HG03066 (cell line): ENCODE measurements at regions not wholly inside any gene's neighbourhood (a gene's known extent, or its start where the extent isn't known, plus 50 kb on each side); places are given as distances from the start of the nearest gene placed in this dataset.

Experiments
- ATAC-seq: cut with Tn5 transposase; IDR thresholded peaks from one replicate; pipeline ENCODE4 v1.9.1; 2021; ENCODE audit warnings: low read depth; ENCODE audit not compliant: unreplicated experiment

DNA sequence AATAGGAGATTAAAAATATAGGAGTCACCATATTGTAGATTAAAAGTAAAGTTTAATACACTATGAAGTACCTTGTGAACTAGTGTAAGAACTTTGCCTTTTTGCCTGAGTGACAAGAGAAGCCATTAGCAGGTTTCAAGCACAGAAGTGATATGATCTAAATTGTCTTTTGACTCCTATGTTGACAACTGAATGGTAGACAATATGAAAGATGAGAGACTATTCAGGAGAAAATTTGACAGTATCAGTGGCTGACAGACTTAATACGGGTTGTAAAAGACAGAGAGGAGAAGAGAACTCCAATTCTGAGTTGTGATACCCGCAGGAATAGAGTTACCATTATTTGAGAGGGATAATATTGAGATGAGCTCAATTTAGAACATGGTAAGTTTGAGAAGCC, 1259.8 kb downstream of the PCDH7 start:
- ATAC-seq, result no peak

DNA sequence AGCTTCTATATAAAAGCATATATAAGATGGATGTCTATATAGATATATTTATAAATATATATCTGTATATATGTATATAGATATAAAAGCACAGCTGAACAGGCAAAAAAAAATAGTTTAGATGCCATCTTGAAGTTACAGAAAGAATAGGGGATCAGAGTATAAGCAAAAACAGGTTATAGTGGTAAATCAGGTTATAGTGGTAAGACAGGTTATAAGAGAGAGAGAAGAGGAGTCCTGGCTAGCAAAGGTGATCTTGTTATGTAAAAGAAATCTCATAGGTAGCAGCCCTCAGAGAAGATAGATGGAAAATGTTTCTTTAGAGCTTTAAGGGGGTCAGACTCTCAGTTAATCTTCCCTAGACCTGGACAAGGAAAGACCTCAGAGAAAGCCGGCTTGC, 1263.1 kb downstream of the PCDH7 start:
- ATAC-seq, result no peak

DNA sequence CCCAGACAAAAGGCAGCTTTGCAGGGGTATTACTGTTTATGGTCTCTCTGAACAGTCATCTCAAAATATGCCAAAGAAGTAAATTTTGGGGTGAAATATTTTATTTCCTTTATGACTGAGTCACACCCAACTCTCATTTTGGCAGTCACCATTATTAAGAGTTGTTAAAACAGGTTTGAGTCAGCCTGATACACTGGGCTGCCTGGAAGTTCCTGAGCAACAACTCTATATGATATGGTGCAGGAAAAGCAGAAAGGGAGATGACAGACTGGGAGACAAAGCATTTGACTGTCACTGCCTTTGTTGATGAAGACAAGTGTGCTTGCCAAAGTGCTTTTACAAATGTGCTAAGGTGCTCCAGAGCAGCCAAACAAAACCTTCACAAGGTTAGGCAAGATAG, 1263.5 kb downstream of the PCDH7 start:
- no peak for ATAC-seq

DNA sequence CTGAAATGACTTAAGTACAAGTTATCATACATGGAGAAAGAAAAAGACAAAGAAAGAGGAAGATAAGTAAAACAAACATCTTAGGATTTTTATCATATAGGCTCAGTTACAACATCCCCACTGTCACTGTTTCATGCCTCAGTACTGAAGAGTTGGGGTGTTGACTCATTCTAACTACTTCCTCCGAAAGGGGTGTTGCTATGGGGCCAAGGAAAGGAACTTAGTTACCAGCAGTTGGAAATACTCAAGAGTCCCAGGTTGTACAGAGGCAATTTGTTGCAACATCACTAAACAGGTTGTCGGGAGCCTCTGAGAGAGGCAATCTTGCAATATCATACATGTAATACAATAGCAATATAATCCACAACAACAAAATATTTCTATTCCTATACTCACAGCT, 1264.7 kb downstream of the PCDH7 start:
- no peak for ATAC-seq

DNA sequence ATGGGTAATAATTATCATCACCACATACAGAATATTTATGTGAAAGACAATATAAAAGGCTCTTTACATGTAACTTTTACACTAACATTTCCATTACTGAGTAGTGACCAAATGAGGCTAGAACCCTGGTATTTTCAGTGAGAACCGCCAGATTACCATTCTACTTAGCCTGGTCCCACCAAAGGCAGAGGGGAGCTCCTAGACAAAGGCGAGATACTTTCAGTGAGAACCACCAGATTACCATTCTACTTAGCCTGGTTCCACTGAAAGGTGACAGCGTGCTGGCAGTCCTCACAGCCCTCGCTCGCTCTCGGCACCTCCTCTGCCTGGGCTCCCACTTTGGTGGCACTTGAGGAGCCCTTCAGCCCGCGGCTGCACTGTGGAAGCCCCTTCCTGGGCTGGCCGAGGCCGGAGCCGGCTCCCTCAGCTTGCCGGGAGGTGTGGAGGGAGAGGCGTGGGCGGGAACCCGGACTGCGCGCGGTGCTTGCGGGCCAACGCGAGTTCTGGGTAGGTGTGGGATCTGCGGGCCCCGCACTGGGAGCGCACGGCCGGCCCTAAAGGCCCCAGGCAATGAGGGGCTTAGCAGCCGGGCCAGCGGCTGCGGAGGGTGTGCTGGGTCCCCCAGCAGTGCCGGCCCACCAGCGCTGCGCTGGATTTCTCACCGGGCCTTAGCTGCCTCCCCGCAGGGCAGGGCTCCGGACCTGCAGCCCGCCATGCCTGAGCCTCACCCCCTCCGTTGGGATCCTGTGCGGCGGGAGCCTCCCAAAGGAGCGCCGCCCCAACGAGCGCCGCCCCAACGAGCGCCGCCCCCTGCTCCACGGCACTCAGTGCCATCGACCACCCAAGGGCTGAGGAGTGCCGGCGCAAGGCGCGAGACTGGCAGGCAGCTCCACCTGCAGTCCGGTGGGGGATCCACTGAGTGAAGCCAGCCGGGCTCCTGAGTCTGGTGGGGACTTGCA, 1276.1 kb downstream of the PCDH7 start:
- ATAC-seq, result no peak

DNA sequence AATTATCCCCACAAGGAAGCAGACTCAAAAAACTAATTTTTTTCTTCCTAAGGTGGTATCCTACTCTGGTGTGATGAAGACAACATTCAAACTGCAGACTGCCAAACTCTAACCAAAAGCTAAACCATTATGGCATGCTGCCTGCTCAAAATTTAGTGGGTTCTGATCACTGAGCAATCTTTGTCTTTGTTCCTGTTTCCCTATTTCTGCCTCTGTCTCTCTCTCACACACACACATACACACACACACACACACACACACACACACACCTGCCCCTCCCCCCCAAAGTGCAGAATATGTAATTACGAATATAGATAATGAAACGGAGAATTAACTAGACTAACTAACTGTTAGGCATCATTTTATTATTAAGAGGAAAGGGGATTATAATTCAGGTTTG, 1278.6 kb downstream of the PCDH7 start:
- ATAC-seq, result no peak

DNA sequence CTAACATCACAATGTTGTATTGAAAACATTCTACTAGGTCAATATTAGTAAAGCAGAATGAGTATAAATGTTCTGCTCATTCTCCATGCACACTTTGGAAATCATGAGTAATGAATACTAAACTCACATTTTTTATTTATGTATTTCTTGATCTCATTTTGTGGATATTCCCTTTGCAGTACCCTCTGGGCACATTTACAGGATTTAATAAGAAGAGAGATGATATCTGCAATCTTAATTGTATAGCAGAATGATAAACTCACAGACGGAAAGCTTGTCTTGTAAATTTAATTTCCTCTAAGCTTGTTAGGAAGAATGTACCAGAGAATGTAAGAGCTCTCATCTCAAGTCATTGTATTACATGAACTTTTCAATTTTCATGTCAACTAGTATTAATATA, 1279.7 kb downstream of the PCDH7 start:
- no peak for ATAC-seq

DNA sequence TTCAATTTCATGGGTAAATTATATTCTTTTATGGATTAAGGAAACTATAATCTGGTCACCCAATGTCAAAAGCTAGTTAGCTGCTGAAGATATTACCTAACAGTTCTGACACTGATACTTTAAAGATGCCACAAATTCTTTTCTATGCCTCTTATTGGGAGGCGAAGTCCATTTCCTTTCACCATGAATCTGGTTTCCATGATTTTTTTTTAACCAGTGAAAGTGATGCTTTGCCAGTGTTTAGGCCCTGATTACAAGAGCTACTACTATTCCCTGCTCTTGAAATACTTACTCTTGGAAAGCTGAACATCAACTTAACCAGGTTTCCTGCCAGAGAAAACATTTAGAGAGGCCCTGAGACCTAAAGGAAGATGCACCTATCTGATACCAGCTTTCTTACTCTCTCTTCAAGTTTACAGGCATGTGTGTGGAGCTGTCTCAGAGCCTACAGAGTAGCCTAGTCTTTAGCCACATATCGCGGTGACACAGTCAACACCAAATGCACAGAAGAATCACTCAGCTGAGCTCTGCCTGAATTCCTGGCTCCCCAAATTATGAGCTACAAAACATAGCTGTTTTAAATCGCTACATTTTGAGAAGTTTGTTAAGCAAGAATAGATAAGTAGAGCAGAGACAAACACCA, 1280.8 kb downstream of the PCDH7 start:
- no peak for ATAC-seq

DNA sequence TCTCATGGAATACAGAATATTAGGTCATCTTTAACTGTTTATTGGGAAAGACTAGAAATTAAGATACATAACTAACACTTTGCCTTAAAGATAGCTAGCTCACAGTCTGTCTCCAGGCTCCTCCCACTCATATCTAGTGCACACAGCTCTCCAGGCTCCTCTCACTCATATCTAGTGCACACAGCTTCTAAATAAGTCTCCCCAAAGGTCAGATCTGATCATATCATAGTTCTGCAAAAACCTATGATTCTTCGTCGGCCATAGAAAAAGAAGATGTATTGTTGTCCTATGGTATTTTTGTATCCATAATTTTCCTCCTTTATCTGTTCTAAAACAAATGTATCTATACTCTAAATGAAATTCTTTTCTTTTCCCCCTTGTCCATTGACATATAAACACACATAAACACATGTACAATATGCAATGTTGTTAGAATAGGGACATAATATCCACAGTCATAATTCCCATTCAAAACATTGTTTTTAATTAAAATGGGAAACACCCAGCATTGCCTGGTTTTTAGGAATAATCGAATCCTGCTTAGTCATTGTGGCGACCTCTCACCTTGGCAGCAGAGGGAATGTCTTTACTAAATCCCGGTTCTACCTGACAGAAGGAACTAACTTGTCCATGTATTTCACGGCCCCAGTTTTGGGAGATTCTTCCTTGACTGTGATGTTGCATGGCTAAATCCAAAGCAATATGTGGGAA, 1282.0 kb downstream of the PCDH7 start:
- no peak for ATAC-seq

DNA sequence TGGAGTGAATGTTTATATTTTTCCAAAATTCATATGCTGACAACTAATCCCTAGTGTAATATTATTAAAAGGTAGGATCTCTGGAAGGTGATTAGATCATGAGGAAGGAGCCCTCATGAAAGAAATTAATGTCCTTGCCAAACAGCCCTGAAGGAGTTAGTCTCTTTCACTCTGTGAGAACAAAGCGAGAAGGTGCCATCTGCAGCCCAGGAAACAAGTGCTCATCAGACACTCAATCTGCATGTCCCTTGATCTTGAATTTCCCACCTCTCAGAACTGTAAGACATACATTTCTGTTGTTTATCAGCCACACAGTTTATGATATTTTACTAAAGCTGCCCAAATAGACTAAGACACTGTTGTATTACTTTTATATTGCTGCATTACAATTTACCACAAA, 1283.4 kb downstream of the PCDH7 start:
- ATAC-seq, result no peak

DNA sequence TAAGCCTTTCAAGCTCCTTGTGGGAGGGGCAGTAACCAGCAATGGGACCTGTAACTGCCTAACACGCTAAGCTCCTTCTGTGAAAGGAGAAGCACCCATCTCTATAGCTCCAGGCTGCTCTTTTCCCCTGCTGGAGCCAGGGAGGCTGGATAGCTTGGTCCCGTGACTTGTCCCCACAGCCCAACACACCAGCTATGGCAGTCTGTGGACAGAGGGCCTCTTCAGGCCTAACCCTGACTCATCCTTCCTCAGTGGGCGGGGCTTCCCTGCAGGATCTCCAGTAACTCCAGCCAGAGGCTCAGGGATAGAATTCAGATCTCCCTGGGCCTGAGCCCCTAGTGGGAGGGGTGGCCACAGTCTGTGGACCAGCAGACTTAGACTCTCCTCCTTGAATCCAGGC, 1290.1 kb downstream of the PCDH7 start:
- no peak for ATAC-seq

DNA sequence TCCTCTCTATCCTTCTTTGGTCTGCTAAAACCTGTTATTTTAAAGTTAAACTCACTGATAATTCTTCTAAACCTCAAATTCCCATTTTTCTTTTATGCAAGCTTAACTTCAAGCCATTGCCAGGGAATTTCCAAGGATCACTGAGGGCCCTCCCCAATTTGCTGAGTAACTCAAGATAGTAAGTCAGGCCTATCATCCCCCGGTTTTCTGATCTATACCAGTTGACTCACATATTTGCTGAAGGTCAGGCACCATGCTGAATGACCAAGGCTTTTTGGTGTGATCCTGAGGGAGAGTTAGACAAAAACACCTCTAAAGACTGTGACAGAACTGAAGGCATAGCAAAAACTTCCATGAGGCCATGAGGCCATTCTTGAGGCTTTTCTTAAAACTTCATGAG, 1301.9 kb downstream of the PCDH7 start:
- no peak for ATAC-seq

DNA sequence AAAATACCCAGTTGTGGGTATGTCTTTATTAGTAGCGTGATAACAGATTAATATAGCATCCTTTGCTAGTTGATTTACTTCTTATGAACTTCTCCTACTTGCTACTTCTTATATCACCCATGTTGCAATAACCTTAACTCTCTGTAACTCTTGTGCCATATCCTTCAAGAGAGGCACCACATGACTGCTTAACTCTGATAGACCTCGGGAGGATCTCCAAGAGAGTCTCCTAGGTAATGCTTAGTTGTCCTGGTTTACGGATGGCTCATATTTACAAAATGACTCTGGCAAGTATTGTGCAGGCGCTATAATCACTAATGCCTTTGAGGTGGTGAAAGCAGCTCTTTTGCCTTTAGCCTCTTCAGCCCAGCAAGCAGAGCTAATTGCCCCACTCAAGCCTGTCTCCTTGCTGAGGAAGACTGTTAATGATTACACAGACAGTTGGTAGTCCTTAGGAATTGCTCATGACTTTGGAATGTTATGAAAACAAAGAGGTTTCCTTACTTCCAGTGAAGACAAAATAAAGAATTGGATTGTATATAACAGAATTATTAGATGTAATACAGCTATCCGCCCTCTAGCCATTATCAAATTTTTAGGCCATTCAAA, 1305.8 kb downstream of the PCDH7 start:
- no peak for ATAC-seq

DNA sequence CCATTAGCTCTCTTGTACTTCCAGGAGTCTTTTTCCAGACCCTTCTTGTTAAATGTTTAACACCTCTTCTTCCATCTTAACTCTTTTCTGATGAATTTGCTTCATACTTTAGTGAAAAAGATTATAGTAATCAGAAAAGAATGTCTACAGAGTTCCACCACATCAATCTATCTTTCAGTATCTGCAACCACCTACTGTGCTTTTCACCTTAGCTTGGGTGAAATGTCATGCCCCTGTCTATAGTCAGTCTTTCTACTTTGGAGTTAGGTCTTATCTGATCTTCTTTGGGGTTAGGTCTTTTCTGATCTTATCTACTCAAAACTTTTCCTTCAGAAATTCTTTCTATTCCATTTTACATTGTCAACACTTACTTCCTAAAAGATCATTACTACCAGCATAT, 1310.2 kb downstream of the PCDH7 start:
- ATAC-seq, result no peak

DNA sequence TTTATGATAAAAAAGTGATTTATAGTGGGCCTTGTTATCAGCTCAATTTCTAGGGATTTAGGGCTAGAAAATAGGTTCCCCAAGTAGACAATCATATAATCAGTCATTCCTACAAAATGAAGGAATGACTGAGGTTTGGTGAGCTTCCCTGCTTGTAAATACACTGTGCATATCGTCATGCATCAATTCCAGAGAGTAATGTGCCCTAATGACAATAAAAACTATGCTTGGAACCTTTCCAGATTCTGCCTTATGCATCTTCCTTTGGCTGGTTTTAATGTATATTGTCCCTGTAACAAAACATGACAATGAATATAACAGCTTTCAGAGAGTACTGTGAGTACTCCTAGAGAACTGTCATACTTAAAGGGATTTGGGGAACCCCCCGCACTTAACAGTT, 1310.9 kb downstream of the PCDH7 start:
- ATAC-seq, result no peak

DNA sequence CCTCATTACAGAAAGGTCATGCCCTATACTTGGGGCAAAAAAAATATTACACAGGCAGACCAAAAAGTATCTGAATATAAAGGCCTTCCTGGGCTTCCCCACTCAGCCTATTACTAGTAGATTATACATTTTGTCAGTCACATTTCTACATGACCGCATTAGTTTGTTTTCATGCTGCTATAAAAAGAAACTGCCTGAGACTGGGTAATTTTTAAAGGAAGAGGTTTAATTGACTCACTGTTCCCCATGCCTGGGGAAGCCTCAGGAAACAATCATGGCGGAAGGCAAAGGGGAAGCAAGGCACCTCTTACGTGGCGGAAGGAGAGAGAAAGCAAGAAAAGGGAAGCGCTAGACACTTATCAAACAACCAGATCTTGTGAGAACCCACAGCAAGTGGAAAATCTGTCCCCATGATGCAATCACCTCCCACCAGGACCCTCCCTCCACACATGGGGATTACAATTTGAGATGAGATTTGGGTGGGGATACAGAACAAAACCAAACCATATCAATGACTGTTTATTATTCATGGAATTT, 1312.0 kb downstream of the PCDH7 start:
- ATAC-seq, result no peak

DNA sequence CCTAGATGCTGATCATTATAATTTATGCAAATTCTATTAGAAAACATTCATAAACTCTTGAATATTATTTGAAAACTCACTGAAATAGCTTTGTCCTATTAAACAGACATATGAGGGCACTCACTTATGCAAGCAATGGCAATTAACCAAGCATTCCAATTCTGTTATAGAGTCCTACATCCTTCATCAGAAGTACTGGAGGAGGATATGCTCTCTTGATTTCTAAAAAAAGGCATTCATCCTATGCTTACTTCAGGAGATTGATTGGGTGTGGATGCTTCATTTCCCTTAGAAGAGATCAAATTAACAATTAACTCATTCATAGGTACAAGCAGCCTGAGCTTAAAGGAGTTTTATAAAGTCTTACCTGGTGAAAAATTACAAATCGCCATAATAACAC, 1317.2 kb downstream of the PCDH7 start:
- ATAC-seq, result no peak

DNA sequence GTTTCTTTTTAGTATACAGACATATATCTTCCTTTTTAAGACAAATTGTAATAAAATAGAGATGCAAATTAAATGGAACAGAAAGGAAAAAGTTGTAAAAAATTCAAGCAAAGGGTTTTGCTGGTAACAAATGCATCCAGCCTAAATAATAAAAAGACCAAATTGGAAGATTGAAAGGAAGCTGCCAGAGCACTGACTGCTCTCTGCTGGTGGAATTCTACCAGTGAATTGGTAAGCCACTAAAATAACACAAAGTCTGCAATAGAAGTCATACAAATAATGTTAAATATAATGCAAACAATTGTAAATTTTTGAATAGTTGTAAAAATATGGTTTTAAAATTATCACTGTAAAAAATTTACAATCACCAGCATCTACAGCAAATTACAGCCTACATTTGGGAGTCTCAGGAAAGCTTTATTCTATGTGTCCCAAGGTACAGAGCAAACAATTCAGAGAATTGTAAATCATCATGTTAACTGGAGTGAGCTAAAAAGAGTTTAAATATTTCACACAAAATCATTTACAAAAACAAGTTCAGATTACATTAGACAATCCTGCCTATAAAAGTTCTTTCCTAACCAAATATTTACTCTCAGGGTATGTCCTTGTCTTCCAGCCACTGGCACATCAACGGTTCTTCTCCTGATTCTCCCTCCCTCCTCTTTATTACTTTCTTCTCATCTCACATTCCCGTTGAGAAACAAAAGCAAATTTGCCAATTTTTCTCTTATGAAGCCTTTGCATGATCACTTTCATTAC, 1322.5 kb downstream of the PCDH7 start:
- no peak for ATAC-seq

DNA sequence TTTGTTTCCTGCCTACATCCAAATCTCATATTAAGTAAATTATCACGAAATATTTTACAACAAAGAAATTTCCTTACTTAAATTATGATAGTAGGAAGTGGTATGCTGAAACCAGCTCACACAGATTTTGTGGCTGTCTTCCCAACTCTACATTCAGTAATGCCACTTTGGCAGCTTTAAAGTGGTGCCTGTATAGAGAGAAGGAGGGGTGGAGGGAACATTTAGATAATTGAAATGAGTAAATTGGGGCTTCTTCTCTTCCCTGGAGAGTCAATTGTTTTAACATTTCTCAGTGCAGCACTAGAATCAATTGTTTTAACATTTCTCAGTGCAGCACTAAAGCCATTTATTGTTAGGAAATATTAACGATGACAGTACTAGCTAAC, 1323.1 kb downstream of the PCDH7 start:
- ATAC-seq, result no peak

DNA sequence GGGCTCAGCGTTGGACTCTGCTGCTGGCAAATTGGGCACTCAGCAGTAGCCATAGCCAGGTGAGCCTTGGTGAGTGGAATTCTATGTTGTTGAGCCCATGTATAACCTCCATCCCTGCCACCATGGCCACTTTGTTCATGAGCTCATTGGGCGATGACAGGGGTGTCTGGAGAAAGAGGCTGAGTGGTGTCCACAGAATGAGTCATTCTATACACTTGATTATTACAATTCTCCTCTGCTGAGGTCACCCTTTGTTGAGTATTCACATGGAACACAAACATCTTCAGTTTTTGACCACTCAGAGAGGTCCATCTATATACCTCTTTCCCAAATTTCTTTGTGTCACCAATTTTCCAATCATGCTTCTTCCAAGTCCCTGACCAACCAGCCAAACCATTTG, 1341.7 kb downstream of the PCDH7 start:
- no peak for ATAC-seq
